D721Med (cell line): ENCODE measurements at regions not wholly inside any gene's neighbourhood (a gene's known extent, or its start where the extent isn't known, plus 50 kb on each side); places are given as distances from the start of the nearest gene placed in this dataset.

Experiments used
- DNase-seq: peaks from one replicate; pipeline ENCODE4 v3.0.0; 2011; ENCODE audit warnings: low spot score; ENCODE audit not compliant: insufficient read length
- FAIRE-seq: peaks from 2 replicates; lab custom pipeline; 2011; peaks lifted over from hg19 to GRCh38; lab: Jason Lieb, UNC
- CTCF ChIP-seq: IDR thresholded peaks from 2 replicates; pipeline ENCODE4 v1.5.1; 2012; ENCODE audit warnings: mild to moderate bottlenecking, control low read depth; ENCODE audit not compliant: insufficient read depth; ENCODE audit errors: missing control alignments

GRCh38 chr10:8301333-8301732 is 246.8 kb downstream of the GATA3 start:
- TF ChIP-seq CTCF, result no peak
- DNase-seq, result no peak
- no peak for FAIRE-seq

- FAIRE-seq, result no peak
- TF ChIP-seq CTCF, result no peak
- DNase-seq, result no peak
These were observed 247.3 kb downstream of the GATA3 start for GRCh38 chr10:8301831-8302230.

- FAIRE-seq (no peak), DNase-seq (no peak)
- TF ChIP-seq CTCF, result no peak
These were observed 248.1 kb downstream of the GATA3 start for GRCh38 chr10:8302565-8302964.

GRCh38 chr10:8304861-8305260 is 250.4 kb downstream of the GATA3 start:
- FAIRE-seq (no peak), DNase-seq (no peak)
- no peak for TF ChIP-seq CTCF

GRCh38 chr10:8305876-8306652 is 251.6 kb downstream of the GATA3 start:
- no peak for DNase-seq
- no peak for TF ChIP-seq CTCF
- no peak for FAIRE-seq

GRCh38 chr10:8306685-8307364 is 252.3 kb downstream of the GATA3 start:
- TF ChIP-seq CTCF, result no peak
- DNase-seq (no peak), FAIRE-seq (no peak)

- FAIRE-seq (no peak), DNase-seq (no peak)
- no peak for TF ChIP-seq CTCF
These were observed 256.4 kb downstream of the GATA3 start for GRCh38 chr10:8310930-8311329.
